Kidney epithelial cell (primary cell): ENCODE measurements at regions not wholly inside any gene's neighbourhood (a gene's known extent, or its start where the extent isn't known, plus 50 kb on each side); places are given as distances from the start of the nearest gene placed in this dataset.

Source experiments
- DNase-seq: peaks from one replicate; pipeline ENCODE4 v3.0.0-alpha.2; 2010; ENCODE audit warnings: low read depth
- H3K27me3 ChIP-seq: 2 replicates; pipeline ENCODE4 v1.6.0; 2011; ENCODE audit warnings: low read length; ENCODE audit not compliant: control insufficient read depth, insufficient read depth
- H3K36me3 ChIP-seq: 2 replicates; pipeline ENCODE4 v1.5.1; 2011; ENCODE audit warnings: low read length; ENCODE audit not compliant: control insufficient read depth, insufficient read depth
- H3K4me3 ChIP-seq: 2 replicates; pipeline ENCODE4 v1.5.1; 2011; ENCODE audit warnings: low read depth, mild to moderate bottlenecking, control low read depth, low read length
- CTCF ChIP-seq: IDR thresholded peaks from 2 replicates; pipeline ENCODE4 v1.5.1; 2011; ENCODE audit warnings: mild to moderate bottlenecking, moderate library complexity, low read length, control low read depth, inconsistent platforms; ENCODE audit not compliant: insufficient read depth, poor library complexity, severe bottlenecking

- TF ChIP-seq CTCF: no peak
- DNase-seq: no peak
- H3K4me3 ChIP-seq: no peak overlapping the region
- H3K27me3 ChIP-seq: no peaks in the 10 kb centered on the region
- no peaks in the 10 kb centered on the region for H3K36me3 ChIP-seq
Measured at GRCh38 chr14:104510216-104510615, 69.3 kb upstream of the C14orf180 start.

GRCh38 chr14:104510794-104511611 is 68.6 kb upstream of the C14orf180 start:
- DNase-seq: no peak
- Histone ChIP-seq H3K27me3 (no peaks in the 10 kb centered on the region), H3K36me3 (no peaks in the 10 kb centered on the region), H3K4me3 (no peak overlapping the region)
- no peak for TF ChIP-seq CTCF

GRCh38 chr14:104512061-104512460 is 67.5 kb upstream of the C14orf180 start:
- TF ChIP-seq CTCF: no peak
- no peaks in the 10 kb centered on the region for H3K27me3 ChIP-seq
- no peak overlapping the region for H3K4me3 ChIP-seq
- DNase-seq: no peak
- H3K36me3 ChIP-seq: no peaks in the 10 kb centered on the region

GRCh38 chr14:104512771-104513640 is 66.6 kb upstream of the C14orf180 start:
- Histone ChIP-seq H3K4me3 (no peak overlapping the region), H3K27me3 (no peaks in the 10 kb centered on the region), H3K36me3 (no peaks in the 10 kb centered on the region)
- no peak for DNase-seq
- TF ChIP-seq CTCF: no peak

- no peak for TF ChIP-seq CTCF
- DNase-seq: no peak
- no peak overlapping the region for H3K4me3 ChIP-seq
- no peaks in the 10 kb centered on the region for H3K27me3 ChIP-seq
- no peaks in the 10 kb centered on the region for H3K36me3 ChIP-seq
Measured at GRCh38 chr14:104513641-104514046, 65.9 kb upstream of the C14orf180 start.
